DLD1 (cell line): ENCODE measurements at regions not wholly inside any gene's neighbourhood (a gene's known extent, or its start where the extent isn't known, plus 50 kb on each side); places are given as distances from the start of the nearest gene placed in this dataset.
"Not testable (repeated sequence)": the region's sequence is repeated elsewhere in the genome, so short reads cannot be mapped to it uniquely, and the experiment has no call there.

Source experiments
- in situ Hi-C: cut with HindIII; loops from 2 replicates; pipeline ENCODE4 v1.10.0; 2017; ENCODE audit warnings: low sequenced_read_pairs

GRCh38 chr1:29946057-29946456, 709.7 kb downstream of the PTPRU start:
- in situ Hi-C loops, result no loop called here

- in situ Hi-C loops, result no loop called here
Observed at GRCh38 chr1:29945426-29945825, 709.1 kb downstream of the PTPRU start.

GRCh38 chr1:29944253-29944905, 708.1 kb downstream of the PTPRU start:
- in situ Hi-C loops, result no loop called here

- in situ Hi-C loops, result no loop called here
Observed at GRCh38 chr1:29943034-29943433, 706.7 kb downstream of the PTPRU start.

- in situ Hi-C loops, result no loop called here
Observed at GRCh38 chr1:29939079-29939478, 702.8 kb downstream of the PTPRU start.

- in situ Hi-C loops, result no loop called here
Observed at GRCh38 chr1:29937356-29937755, 701.0 kb downstream of the PTPRU start.

- in situ Hi-C loops, result no loop called here
Observed at GRCh38 chr1:29936031-29936544, 699.8 kb downstream of the PTPRU start.

GRCh38 chr1:29934255-29934772, 698.0 kb downstream of the PTPRU start:
- in situ Hi-C loops, result no loop called here

GRCh38 chr1:29933067-29933466, 696.7 kb downstream of the PTPRU start:
- in situ Hi-C loops, result no loop called here

- in situ Hi-C loops, result no loop called here
Observed at GRCh38 chr1:29932626-29933025, 696.3 kb downstream of the PTPRU start.

GRCh38 chr1:29931477-29932175, 695.3 kb downstream of the PTPRU start:
- in situ Hi-C loops, result no loop called here

GRCh38 chr1:29925058-29925457, 688.7 kb downstream of the PTPRU start:
- in situ Hi-C loops, result no loop called here

- in situ Hi-C loops, result no loop called here
Observed at GRCh38 chr1:29924017-29924431, 687.7 kb downstream of the PTPRU start.

GRCh38 chr1:29921741-29922140, 685.4 kb downstream of the PTPRU start:
- in situ Hi-C loops, result no loop called here

GRCh38 chr1:29920784-29921183, 684.5 kb downstream of the PTPRU start:
- in situ Hi-C loops, result no loop called here

GRCh38 chr1:29920316-29920715, 684.0 kb downstream of the PTPRU start:
- in situ Hi-C loops, result no loop called here

GRCh38 chr1:29919041-29919440, 682.7 kb downstream of the PTPRU start:
- in situ Hi-C loops, result not testable (repeated sequence)

- in situ Hi-C loops, result no loop called here
Observed at GRCh38 chr1:29916656-29917369, 680.5 kb downstream of the PTPRU start.

- in situ Hi-C loops, result no loop called here
Observed at GRCh38 chr1:29914936-29915335, 678.6 kb downstream of the PTPRU start.

- in situ Hi-C loops, result no loop called here
Observed at GRCh38 chr1:29912425-29912824, 676.1 kb downstream of the PTPRU start.

GRCh38 chr1:29909962-29910361, 673.6 kb downstream of the PTPRU start:
- in situ Hi-C loops, result no loop called here

GRCh38 chr1:29907596-29907995, 671.3 kb downstream of the PTPRU start:
- in situ Hi-C loops, result no loop called here
